ENCODE measurements at regions not wholly inside any gene's neighbourhood (a gene's known extent, or its start where the extent isn't known, plus 50 kb on each side); places are given as distances from the start of the nearest gene placed in this dataset.
"Not testable (repeated sequence)": the region's sequence is repeated elsewhere in the genome, so short reads cannot be mapped to it uniquely, and the experiment has no call there.

DNA sequence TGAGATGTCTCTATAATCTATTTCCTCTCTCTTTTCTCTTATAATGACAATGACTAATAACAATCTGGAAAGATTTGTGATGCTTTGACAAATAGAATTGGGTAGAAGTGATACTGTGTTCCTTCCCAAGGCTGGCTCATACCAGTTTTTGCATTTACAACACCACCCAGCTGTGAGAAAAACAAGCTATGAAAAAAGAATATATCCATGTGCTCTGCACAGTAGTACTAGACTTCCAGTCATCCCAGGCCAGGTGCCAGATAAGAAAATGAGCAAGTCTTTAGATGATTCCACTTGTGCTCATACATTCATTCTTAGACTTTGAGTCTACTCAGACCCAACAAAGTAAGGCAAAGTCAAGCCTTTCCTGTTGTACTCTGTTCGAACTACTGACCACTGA, 350.2 kb upstream of the POU1F1 start:
- H3K27ac ChIP-seq: no peak overlapping the region
- no peak for DNase-seq (ENCODE audit: low read depth, low spot score)

DNA sequence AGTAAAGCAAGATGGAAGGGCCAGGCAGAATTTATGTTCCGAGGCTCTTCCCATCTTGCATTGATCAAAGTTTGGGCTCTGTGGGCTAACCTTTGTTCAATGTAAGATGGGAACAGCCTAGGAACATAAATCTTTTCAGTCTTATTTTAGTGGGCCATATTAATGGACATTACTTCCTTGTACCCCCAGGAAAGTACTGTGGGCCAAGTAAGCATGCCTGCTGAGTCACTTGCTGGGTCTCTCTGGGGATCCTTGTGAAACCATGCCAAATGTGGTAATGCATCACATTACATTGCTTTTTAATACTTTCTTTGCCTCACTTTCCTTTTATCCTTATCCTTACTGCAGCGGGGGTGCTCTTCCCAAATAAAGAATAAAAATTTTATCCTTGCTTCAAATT, 349.5 kb upstream of the POU1F1 start:
- no peak overlapping the region for H3K27ac ChIP-seq
- DNase-seq (ENCODE audit: low read depth, low spot score): no peak

DNA sequence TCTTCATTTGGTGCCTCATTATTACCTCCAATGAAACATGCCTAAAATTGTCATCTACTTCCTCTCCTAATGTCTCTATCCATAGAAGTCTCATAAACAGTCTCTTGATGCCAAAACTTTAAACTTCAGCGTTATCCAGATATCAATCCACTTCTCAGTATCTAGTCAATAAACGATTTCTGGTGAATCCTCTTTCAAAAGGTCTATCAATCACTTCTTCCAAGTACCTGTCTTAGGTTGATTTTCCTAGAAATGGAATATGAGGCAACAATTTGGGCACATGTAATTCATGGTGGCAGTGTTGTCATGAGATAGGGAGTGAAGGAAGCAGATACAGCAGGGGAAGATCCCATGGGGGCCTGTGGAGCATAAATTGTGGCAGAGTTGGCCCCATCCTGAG, 348.5 kb upstream of the POU1F1 start:
- H3K27ac ChIP-seq: no peak overlapping the region
- no peak for DNase-seq (ENCODE audit: low read depth, low spot score)

DNA sequence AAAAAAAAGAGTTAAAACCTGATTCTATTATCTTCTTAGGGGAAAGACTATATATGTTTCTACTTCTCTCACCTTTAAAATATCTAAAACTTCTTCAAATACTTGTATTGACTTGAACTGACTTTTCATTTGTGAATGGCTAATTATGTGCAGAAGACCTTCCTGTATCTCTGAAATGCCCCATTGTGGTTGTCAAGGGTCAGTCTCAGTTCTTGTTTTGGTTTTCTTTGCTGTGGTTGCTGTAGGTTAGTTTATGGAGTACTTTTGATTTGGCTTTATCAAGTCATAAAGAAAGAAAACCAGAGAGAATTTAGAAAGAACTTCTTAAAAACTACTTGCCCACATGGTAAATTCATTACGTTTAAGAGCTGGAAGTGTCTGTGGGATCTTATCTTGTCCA, 345.3 kb upstream of the POU1F1 start:
- no peak for DNase-seq (ENCODE audit: low read depth, low spot score)
- H3K27ac ChIP-seq: no peak overlapping the region

DNA sequence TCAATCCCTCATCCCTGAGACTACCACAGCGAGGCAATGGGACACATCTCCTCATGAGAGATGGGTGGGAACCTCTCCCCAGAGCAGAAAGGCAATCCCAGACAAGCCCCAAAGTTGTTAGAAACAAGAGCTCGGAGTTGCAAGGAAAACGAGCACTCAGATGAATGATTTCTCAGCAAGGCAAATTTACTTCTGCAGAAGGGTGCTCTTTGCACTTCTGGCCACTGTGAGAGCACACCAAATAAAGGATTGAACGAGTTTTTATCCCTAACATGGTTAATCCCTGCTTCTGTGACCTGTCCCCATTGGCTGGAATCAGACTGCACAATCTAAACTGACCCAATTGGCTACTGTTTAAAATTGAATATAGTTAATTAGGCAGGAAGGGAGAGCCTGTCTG, 339.1 kb upstream of the POU1F1 start:
- no peak overlapping the region for H3K27ac ChIP-seq
- no peak for DNase-seq (ENCODE audit: low read depth, low spot score)

DNA sequence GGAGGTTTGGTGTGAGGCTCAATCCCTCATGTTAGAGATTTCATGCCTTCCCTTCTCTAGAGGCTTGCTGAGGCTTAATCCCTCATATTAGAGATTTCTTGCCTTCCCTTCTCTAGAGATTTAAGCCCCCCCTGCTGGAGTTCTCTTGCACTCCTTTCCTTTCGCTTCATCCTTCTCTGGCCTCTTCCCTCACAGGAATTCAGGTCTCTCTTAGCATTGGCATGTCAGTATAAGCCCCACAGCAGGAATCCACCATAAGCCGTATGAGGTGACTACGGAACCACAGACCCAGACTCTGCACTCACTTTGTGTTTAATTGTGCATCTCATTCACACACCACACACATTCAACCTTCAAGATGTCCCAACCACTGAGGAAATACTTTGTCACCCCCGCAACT, 338.6 kb upstream of the POU1F1 start:
- no peak overlapping the region for H3K27ac ChIP-seq
- no peak for DNase-seq (ENCODE audit: low read depth, low spot score)

DNA sequence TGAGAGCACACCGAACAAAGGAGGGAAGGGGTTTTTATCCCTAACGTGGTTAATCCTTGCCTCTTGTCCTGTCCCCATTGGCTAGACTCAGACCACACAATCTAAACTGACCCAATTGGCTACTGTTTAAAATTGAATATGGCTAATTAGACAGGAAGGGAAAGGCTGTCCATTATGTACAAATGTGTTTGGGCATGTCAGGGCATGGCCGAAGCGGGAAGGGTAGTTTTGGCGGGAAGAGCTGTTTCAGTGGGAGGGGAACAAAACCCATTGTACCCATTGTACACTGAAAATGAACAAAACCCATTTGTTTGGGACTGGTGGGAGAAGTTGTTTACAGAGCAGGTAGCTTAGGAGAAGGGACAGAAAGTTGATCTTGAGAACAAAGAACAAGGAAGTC, 330.9 kb upstream of the POU1F1 start:
- no peak overlapping the region for H3K27ac ChIP-seq
- DNase-seq (ENCODE audit: low read depth, low spot score): no peak

DNA sequence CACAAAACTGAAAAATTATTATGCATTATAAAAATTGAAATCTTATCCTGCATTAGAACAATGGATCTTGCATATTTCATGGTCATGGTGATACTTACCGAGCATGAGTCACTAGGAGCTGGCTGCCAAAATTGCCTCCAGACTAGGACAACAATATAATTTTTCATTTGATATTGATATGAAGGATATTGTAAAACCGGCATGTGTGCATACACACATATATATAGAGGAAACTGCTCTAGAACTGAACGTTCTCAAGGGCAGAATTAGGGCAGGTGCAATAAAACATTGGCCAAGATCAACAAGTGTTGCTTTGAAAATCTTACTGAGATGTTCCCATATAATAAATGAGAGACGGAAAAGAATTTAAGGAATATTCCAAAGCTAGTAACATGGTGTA, 319.4 kb upstream of the POU1F1 start:
- H3K27ac ChIP-seq: no peak overlapping the region
- no peak for DNase-seq (ENCODE audit: low read depth, low spot score)

DNA sequence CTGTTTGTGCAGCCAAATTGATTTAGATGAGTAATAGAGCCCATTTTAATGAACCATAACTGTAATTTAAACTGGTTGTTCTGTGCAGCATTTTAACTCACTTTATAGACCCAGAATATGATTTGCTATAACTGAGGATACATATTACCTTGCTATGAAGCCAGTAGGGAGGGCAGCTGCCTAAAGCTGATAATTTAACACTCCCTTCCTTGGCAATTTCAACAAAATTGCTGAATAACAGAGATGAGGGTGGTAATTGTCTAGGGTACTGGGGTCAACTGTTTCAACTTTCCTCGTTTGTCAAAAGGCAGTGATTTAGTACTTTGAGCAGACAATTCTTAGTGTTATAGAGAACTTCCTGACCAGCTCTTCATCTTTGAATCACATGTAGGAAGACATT, 304.9 kb upstream of the POU1F1 start:
- DNase-seq (ENCODE audit: low read depth, low spot score): no peak
- no peak overlapping the region for H3K27ac ChIP-seq

DNA sequence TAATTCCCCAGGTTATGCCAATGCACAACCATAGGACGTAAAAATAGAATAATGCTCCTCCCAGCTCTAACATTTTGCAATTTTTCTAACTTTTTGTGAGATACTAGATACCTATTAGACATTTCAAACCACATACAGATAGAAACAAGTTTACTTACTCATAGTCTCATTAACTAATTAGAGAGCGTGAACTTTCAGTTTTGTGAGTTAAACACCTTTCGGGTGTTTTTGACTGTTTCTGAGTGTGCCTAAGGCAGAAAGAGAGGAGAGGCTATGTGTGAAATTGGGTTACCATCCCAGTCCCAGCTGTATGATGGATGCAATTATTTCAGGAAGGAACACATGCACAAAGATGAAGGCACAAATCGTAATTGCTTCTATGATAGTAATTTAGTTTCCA, 300.4 kb upstream of the POU1F1 start:
- DNase-seq (ENCODE audit: low read depth, low spot score): no peak
- H3K27ac ChIP-seq: no peak overlapping the region

DNA sequence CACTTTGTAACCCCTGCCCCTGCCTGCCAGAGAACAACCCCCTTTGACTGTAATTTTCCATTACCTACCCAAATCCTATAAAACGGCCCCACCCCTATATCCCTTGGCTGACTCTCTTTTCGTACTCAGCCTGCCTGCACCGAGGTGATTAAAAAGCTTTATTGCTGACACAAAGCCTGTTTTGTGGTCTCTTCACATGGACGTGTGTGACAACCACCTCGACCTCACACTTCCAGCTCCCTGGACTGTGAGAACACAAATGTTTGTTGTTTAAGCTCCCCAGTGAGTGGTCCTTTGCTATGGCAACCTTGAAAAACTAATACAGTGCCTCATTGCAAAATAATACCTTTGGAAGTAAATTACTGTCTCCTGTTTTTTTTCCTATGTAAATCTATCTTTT, 299.2 kb upstream of the POU1F1 start:
- no peak for DNase-seq (ENCODE audit: low read depth, low spot score)
- no peak overlapping the region for H3K27ac ChIP-seq

DNA sequence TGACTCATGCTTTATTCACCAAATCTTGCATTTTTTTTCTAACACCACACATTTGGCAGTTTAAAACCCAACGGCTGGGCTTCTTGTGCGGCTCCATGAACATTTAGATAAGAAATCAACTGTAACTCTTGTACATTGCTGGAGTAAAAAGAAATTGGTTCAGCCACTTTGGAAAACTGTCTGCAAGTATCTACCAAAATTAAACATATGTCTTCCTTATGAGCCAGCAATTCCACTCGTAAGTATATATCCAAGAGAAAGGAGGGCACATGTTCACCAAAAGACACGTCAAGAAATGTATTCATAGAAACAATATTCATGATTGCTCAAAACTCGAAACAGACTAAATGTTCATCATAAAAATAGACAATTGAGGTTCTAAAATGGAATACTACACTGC, 291.9 kb upstream of the POU1F1 start:
- no peak for DNase-seq (ENCODE audit: low read depth, low spot score)
- H3K27ac ChIP-seq: no peak overlapping the region

DNA sequence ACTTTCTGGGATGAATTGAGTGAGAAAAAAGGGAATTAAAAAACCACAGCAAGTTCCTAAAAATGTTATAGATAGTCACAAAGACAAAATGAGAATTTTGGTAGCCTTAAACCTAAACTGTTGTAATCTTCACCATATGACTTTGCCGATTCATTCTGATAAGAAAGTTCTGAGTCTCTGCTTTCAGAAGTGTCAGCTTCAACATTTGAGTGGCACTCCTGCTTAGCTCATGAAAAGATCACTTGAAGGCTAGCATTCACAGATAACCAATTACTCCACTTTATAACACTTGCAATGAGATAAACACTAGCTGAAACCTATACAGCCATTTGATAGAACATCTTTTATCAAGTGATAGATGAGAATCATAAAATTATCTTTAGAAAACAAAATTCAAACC, 288.1 kb upstream of the POU1F1 start:
- H3K27ac ChIP-seq: no peak overlapping the region
- DNase-seq (ENCODE audit: low read depth, low spot score): no peak

DNA sequence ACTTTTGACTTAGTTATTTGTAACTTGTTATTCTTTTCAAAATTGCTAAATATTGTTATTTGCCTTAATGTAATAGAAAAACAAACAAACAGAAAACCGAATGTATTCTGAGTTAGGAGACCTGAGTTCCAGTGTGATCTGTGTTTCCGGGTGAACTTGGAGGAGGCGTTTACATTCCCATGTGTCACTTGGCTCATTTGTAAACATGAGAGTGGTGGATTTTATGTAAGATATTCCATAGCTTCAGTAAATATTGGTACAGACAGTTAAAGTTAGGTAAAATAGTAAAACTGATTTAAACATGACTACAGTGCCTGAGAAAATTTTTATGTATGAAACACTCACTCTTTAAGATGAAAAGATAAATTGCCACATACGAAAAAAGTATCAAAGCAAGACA, 287.3 kb upstream of the POU1F1 start:
- DNase-seq (ENCODE audit: low read depth, low spot score): no peak
- no peak overlapping the region for H3K27ac ChIP-seq

DNA sequence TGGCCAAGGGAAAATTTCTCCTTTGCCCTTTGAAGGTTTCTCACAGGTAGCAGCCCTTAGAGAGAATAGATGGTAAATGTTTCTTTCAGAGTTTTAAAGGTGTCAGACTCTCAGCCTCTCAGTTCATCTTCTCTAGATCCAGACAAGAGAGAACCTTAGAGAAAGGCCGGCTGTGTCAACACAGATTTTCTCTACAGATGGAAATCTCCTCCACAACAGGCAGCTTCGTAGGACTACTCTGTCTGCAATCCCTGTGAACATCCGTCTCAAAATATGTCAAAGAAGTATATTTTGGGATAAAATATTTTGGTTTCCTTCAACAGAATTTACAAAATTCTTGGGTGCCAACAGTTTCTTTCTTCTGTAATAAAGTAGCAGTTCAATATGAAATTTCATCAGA, 282.1 kb upstream of the POU1F1 start:
- no peak overlapping the region for H3K27ac ChIP-seq
- no peak for DNase-seq (ENCODE audit: low read depth, low spot score)

DNA sequence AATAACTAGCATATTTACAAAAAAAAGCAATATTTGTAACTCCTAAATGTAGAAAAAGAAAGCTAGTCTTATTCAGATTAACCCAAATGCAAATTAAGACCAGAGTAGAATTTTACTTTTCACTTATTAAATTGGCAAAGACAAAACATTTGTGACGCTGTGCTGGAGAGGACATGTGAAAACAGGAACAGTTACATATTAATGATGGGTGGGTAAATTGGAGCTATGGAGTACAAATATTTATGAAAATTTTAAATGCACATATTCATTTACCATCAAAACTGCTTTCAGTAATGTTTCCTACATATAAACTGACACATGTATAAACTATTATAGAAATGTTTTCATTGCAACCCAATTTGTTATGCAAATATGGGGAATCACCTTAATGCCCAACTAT, 278.9 kb upstream of the POU1F1 start:
- H3K27ac ChIP-seq: no peak overlapping the region
- DNase-seq (ENCODE audit: low read depth, low spot score): no peak

DNA sequence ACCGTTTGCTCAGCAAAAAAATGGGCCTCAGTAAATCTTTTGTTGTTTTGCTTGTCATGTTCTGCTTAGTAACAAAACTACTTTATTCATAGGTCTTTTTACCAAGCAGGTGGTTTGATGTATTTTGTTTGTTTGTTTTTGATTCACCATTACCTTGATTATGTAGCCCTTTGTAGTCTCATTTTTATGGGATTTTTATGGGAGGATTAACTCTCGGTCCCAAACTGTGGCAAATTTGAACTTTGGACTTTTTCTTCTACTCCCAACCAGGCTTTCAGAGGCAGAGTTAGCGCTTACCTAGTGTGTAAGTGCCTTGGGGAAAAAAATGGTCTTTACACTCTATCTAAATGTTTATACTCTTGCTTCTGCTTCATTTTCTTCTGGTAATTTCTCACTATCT, 276.7 kb upstream of the POU1F1 start:
- no peak for DNase-seq (ENCODE audit: low read depth, low spot score)

DNA sequence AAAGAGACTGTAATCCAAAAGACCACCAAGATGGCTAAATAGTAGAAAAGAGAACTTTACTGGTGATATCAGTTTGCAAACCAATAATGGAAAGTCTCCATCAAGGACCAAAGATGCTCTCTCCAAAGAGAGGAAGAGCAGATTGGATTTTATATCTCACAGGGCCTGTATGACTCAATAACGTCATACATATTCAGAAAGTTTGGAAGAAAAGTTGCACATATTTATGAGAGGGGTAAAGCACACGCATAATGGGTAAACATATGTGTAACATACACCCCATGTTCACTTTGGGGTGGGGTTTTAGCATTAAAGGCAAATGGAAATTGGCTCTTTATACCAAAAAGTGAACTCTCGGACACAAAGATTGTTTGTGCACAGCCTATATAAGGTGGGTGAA, 274.5 kb upstream of the POU1F1 start:
- H3K27ac ChIP-seq: no peak overlapping the region
- DNase-seq (ENCODE audit: low read depth, low spot score): no peak

More for the DNA sequence above, 276.7 kb upstream of the POU1F1 start:
- no peak overlapping the region for H3K27ac ChIP-seq

DNA sequence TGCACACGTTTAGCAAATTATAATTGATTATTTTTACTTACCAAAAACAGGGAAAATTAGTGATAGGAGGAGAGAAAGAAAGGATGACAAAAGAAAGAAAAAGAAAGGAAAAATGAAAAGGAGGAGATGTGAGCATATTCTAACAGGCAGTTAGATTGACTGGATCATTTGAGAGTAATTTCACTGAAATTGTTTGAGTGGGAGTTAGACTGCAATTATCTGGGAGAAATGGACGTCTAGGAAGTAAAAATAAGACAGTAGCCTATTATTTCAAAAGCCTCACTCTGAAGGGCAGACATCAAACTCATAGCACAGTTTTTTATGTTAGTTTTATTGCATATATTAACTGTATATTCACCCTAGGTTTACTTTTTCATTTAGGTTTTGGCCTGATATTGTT, 272.8 kb upstream of the POU1F1 start:
- H3K27ac ChIP-seq: no peak overlapping the region
- no peak for DNase-seq (ENCODE audit: low read depth, low spot score)

DNA sequence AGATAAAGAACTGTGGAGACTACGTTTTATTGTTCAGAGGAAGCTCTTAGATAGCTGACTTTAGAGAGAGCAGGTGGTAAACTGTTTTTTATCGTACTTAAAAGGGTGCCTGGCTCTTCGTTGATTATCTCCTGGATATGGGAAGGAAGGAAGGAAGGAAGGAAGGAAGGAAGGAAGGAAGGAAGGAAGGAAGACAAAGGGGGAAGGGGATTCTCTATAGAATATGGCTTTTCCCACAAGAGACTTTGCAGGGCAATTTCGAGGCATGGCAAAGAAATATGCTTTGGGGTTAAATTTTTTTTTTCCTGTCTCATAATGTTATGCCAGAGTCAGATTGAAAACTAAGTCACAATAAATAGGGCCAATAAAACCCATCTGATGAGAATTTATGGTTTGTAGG, 271.9 kb upstream of the POU1F1 start:
- no peak overlapping the region for H3K27ac ChIP-seq
- DNase-seq (ENCODE audit: low read depth, low spot score): no peak

DNA sequence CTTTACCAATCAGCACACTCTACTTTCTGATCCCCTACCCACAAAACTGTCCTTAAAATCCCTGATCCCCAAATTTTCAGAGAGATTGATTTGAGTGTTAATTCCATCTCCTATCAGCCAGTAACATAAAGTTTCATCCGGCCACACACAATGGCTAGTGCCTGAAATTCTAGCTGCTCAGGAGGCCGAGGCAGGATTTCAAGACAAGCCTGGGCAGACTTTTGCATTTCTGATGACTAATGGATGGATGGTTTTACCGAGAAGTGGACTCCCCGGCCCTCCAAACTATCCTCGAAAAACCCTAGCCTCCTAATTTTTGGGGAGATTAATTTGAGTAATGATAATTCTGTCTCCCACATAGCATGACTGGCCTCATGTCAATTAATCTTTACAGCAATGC, 269.8 kb upstream of the POU1F1 start:
- no peak for DNase-seq (ENCODE audit: low read depth, low spot score)
- H3K27ac ChIP-seq: no peak overlapping the region

DNA sequence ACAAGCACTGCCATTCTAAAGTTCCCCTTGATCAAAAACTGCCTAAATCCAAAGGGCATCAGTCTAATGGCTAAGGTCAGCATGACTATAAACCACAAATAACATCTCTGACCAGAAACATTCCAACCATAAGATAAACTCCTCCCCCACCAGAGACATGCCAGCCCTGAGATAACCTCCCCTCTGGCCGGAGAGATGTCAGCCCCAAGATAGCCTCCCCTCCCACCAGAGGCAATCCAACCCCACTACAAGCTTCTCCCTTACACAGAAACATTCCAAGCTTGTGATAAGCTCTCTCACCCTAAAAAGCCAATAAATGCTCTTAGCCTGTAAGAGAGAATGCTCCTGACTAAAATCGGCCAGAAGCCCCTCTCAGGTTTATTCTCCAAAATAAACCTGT, 267.0 kb upstream of the POU1F1 start:
- H3K27ac ChIP-seq; DNase-seq (ENCODE audit: low read depth, low spot score): not testable (repeated sequence)

DNA sequence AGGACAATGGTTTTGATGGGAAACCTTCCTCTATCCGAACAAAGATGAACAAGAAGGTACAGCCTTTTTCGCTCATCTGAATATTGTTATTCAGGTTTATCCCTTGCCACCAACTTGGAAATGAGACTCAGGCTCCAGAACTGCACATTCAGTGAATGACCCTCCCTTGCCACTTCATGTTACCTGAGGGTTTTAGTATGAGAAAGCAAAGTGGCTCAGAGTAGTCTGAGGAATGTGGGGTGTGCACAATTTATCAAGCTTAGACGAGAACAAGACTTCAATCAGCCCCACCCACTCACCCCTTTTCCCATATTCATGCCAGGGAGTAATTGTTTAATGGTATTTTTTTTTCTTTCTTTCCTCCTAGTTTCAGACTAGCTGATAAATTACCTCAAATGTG, 265.3 kb upstream of the POU1F1 start:
- DNase-seq (ENCODE audit: low read depth, low spot score): no peak
- no peak overlapping the region for H3K27ac ChIP-seq

Data from epithelial cell of prostate (primary cell).